ENCODE measurements at regions not wholly inside any gene's neighbourhood (a gene's known extent, or its start where the extent isn't known, plus 50 kb on each side); places are given as distances from the start of the nearest gene placed in this dataset.

GRCh38 chr10:57874810-57875209 lies 392.9 kb downstream of the IPMK start:
- Mint-ChIP-seq H3K4me1 (no peaks in the 10 kb centered on the region), H3K4me3 (no peak overlapping the region), H3K36me3 (no peaks in the 10 kb centered on the region), H3K27ac (no peak overlapping the region), H3K9me3 (peaks cover 2% of the 10 kb centered on the region), H3K27me3 (ENCODE audit: low read depth) (no peaks in the 10 kb centered on the region)
- no peak for TF ChIP-seq CTCF (IDR thresholded peaks at IDR 0.05; ENCODE audit: unreplicated experiment)
- DNase-seq (ENCODE audit: low spot score in 2 of 2, unreplicated experiment in 2 of 2): no peak

DNA sequence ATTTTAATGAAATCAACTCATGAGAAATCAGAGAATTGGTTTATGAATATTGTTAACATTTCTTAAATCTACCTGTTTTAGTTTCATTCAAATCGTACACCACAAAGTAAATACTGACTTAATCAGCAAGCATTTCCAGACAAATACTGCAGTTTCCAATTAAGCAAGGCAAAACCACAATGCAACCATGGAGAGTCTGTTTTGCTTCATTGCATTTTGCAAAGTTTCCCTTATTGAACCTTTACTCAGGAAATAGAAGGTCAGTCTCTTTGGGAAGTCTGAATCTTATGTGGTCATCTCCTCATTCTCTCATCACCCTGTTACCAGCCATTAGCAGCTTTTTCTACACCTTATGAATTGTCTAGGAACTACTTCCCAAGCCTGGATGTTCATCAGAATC lies 400.5 kb downstream of the IPMK start:
- Mint-ChIP-seq H3K27ac (no peak overlapping the region), H3K4me3 (no peak overlapping the region), H3K4me1 (no peaks in the 10 kb centered on the region), H3K27me3 (ENCODE audit: low read depth) (peaks cover 4% of the 10 kb centered on the region), H3K36me3 (no peaks in the 10 kb centered on the region), H3K9me3 (peaks cover 4% of the 10 kb centered on the region)
- DNase-seq (ENCODE audit: low spot score in 2 of 2, unreplicated experiment in 2 of 2): no peak
- no peak for TF ChIP-seq CTCF (IDR thresholded peaks at IDR 0.05; ENCODE audit: unreplicated experiment)

DNA sequence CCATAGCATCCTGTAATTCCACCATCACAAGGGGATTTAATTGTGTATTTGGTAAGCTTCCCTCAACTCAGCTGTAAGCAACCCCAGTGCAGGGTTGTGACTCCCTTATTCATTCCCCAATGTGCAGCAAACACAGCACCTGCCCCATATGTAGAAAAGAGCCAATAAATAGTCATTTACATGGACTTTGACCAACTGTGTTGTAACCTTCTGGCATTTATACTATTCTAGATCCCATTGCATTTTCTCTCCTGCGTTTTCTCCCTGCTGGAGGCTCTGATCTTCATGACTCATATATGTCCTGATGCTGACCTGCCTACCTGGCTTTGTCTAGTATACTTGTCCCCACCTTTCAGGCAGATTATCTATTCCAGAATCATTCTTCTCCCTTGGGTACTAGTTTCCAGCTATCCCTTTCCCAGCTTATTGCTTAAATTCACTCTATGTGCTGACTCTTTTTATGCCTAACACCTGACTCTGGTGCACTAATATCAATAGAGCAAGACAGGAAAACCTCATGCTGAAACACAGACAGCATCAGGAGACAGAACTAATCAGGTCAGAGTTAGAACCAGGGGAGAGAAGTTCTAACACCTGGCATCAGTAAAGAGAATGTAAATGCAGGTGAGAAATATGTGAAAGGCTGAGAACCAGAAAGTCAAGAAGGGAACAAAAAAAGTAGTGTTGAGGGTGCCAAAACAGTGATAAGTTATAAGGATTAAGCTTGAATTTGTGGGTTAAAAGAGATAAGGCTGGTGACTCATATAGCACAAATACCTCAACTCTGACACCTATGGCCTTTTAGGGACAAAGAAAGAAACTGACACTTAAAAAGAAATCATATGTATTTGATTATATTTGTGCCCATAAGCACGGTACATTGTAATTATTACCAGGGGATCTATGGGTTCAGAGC lies 402.7 kb downstream of the IPMK start:
- no peak overlapping the region for H3K4me3 Mint-ChIP-seq
- H3K27me3 Mint-ChIP-seq (ENCODE audit: low read depth): peaks cover 4% of the 10 kb centered on the region
- no peak for TF ChIP-seq CTCF (IDR thresholded peaks at IDR 0.05; ENCODE audit: unreplicated experiment)
- DNase-seq (ENCODE audit: low spot score in 2 of 2, unreplicated experiment in 2 of 2): no peak
- no peaks in the 10 kb centered on the region for H3K4me1 Mint-ChIP-seq
- H3K9me3 Mint-ChIP-seq: peaks cover 4% of the 10 kb centered on the region
- H3K27ac Mint-ChIP-seq: no peak overlapping the region
- no peaks in the 10 kb centered on the region for H3K36me3 Mint-ChIP-seq

DNA sequence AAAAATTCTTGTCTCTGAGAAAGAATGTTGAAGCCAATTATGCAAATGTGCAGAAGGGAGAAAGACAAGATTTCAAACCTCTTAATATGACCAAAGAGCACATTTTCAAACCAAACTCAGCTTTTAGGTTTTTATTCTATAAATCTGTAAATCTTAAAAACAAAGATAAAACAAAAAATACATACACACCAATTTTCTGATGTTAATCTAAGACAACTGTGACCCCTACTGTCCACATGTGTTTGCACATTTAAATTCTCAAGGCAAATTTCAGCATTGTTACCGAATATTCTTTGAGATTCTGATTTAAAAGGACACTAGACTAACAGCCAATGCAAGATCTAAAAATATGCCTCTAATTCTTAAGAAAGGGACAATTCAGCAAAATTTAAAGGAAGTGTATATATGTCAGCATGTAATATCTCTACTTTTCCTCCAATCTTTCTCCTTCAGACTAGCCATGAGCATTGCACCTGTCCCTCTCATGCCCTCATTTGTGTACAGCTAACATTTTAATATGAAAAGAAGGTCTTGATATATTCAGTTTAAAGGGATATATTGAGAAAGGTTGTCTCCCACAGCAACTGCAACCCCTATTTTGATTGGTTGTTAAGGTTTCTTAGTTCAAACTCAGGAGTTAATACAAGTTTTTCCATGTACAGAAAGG lies 417.9 kb downstream of the IPMK start:
- H3K27me3 Mint-ChIP-seq (ENCODE audit: low read depth): no peaks in the 10 kb centered on the region
- DNase-seq (ENCODE audit: low spot score in 2 of 2, unreplicated experiment in 2 of 2): no peak

More for the DNA sequence above, 417.9 kb downstream of the IPMK start:
- no peaks in the 10 kb centered on the region for H3K36me3 Mint-ChIP-seq
- peak; percentile 33 for TF ChIP-seq CTCF (IDR thresholded peaks at IDR 0.05; ENCODE audit: unreplicated experiment)
- H3K4me1 Mint-ChIP-seq: peaks cover 3% of the 10 kb centered on the region
- H3K9me3 Mint-ChIP-seq: no peaks in the 10 kb centered on the region
- no peak overlapping the region for H3K4me3 Mint-ChIP-seq
- no peak overlapping the region for H3K27ac Mint-ChIP-seq
